ENCODE measurements at regions not wholly inside any gene's neighbourhood (a gene's known extent, or its start where the extent isn't known, plus 50 kb on each side); places are given as distances from the start of the nearest gene placed in this dataset.

DNA sequence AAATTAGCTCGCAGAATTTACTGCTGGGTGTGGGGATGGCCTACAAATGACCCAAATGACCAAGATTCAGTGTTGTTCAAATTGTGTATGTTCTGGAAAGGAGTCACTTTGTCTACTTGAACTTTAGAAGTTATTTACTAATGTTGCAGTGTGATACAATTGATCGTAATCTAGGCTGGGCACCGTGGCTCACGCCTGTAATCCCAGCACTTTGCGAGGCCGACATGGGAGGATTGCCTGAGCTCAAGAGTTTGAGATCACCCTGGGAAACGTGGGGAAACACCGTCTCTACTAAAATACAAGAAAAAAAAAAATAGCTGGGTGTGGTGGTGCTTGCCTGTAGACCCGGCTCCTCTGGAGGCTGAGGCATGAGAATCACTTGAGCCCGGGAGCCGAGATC is 57.6 kb upstream of the TMPRSS2 start:
- no peak for DNase-seq (ENCODE audit: low spot score)

GRCh38 chr21:41564871-41565274 is 56.9 kb upstream of the TMPRSS2 start:
- DNase-seq (ENCODE audit: low spot score) = peak; percentile 55

GRCh38 chr21:41562101-41563000 is 54.4 kb upstream of the TMPRSS2 start:
- DNase-seq (ENCODE audit: low spot score) = no peak

- no peak for DNase-seq (ENCODE audit: low spot score)
Observed at GRCh38 chr21:41561701-41562100, 53.7 kb upstream of the TMPRSS2 start.

DNA sequence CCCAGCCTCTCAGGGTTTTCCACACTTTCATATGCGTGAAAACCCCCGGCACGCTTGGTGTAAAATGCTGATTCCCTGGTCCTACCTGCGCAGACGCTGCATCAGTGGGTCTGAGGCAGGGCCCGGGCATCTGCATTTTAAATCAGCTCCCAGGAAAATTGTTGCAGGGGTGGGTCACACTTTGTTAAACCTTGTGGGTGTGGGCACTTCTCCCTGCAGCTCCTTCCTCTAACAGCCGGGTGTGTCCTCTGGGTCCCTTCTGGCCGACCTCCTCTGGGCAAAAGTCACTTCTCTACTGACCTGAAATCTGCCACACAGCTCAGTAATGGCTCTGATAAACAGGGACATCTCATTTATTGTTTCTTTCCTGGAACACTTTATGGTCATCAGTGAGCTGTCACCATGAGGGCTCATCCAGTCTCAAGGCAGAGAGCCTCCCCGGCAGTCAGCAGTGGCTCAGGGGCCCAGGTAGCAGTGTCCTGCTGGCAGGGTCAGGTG is 52.8 kb upstream of the TMPRSS2 start:
- no peak for DNase-seq (ENCODE audit: low spot score)

DNA sequence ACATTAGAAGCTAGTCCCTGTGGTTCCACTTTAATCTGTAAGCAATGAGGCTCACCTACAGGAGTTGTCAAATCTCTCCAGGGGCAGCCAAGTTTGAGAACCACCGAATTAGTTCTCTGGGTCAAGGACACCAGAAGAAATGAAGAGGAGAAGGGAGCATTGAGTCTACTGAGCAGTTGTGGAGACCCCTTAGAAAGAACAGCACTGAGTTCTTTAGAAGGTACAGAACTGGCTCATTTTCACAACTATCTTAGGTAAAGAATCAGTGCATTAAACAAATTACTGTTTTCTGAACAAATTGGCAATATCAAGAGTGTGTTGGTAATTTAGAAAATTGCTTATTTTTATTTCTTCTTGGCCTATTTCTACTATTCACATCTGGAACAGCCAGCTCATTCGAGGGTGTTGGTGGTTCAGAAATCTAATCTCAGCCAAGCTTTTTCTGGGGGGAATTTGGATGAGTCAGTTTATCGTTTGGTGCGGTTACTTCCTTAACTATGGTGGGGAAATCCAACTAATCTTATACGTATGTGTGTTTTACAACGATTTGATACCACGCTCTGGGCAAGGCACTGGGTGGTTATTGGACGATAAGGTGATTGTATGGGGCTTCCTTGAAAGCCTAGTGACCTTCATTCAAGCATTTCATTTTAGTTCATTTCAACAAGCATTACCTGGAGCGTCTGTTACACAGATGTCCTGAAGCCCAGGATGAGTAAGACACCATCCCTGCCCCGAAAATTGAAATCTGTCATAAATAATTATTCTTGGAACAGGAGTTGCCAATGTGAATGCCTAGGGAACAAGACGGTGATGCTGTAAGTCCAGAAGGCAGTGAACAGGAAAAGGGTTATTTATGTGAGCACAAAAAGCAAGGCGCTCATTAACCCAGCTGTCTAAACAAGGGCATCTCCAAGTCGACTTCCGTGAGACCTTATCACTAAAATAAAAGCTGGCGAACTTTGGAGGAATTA is 52.0 kb upstream of the TMPRSS2 start:
- DNase-seq (ENCODE audit: low spot score) = no peak

- DNase-seq (ENCODE audit: low spot score) = no peak
Observed at GRCh38 chr21:41558842-41559241, 50.9 kb upstream of the TMPRSS2 start.

- no peak for DNase-seq (ENCODE audit: low spot score)
Observed at GRCh38 chr21:41557884-41558283, 49.9 kb upstream of the TMPRSS2 start.

All from AG08396 (cell line).